GOT3 (cell line): ENCODE measurements at regions not wholly inside any gene's neighbourhood (a gene's known extent, or its start where the extent isn't known, plus 50 kb on each side); places are given as distances from the start of the nearest gene placed in this dataset.

Source experiments
- DNase-seq: peaks from one replicate; lab custom pipeline; 2025; ENCODE audit warnings: mixed read lengths; lab: John Stamatoyannopoulos, UW

GRCh38 chr15:100783760-100784492 is 95.7 kb upstream of the ALDH1A3 start:
- no peak for DNase-seq

GRCh38 chr15:100784493-100785180 is 95.0 kb upstream of the ALDH1A3 start:
- DNase-seq, result no peak

- DNase-seq, result no peak
Observed at GRCh38 chr15:100785181-100786138, 94.2 kb upstream of the ALDH1A3 start.

- DNase-seq, result no peak
Observed at GRCh38 chr15:100786139-100786531, 93.5 kb upstream of the ALDH1A3 start.

- DNase-seq, result no peak
Observed at GRCh38 chr15:100786901-100787566, 92.6 kb upstream of the ALDH1A3 start.

GRCh38 chr15:100787567-100788417 is 91.8 kb upstream of the ALDH1A3 start:
- no peak for DNase-seq

- DNase-seq, result no peak
Observed at GRCh38 chr15:100788418-100789105, 91.1 kb upstream of the ALDH1A3 start.

- no peak for DNase-seq
Observed at GRCh38 chr15:100790786-100791265, 88.8 kb upstream of the ALDH1A3 start.

- no peak for DNase-seq
Observed at GRCh38 chr15:100794008-100794407, 85.6 kb upstream of the ALDH1A3 start.

- no peak for DNase-seq
Observed at GRCh38 chr15:100801256-100801900, 78.3 kb upstream of the ALDH1A3 start.

GRCh38 chr15:100802421-100803170 is 77.0 kb upstream of the ALDH1A3 start:
- DNase-seq, result no peak

- no peak for DNase-seq
Observed at GRCh38 chr15:100803171-100803440, 76.5 kb upstream of the ALDH1A3 start.

GRCh38 chr15:100806157-100806556 is 73.5 kb upstream of the ALDH1A3 start:
- DNase-seq, result no peak

- DNase-seq, result no peak
Observed at GRCh38 chr15:100807028-100807427, 72.6 kb upstream of the ALDH1A3 start.

- no peak for DNase-seq
Observed at GRCh38 chr15:100808691-100809090, 70.9 kb upstream of the ALDH1A3 start.

GRCh38 chr15:100809151-100809550 is 70.5 kb upstream of the ALDH1A3 start:
- DNase-seq, result no peak

- no peak for DNase-seq
Observed at GRCh38 chr15:100809587-100809986, 70.0 kb upstream of the ALDH1A3 start.

GRCh38 chr15:100810229-100810628 is 69.4 kb upstream of the ALDH1A3 start:
- DNase-seq, result no peak

- DNase-seq, result no peak
Observed at GRCh38 chr15:100810831-100811230, 68.8 kb upstream of the ALDH1A3 start.
